GM18507 (cell line): ENCODE measurements at regions not wholly inside any gene's neighbourhood (a gene's known extent, or its start where the extent isn't known, plus 50 kb on each side); places are given as distances from the start of the nearest gene placed in this dataset.
"Not testable (repeated sequence)": the region's sequence is repeated elsewhere in the genome, so short reads cannot be mapped to it uniquely, and the experiment has no call there.

Experiments used
- DNase-seq: peaks from one replicate; pipeline ENCODE4 v3.0.0; 2011; ENCODE audit warnings: low read depth; ENCODE audit not compliant: insufficient read length; ENCODE audit errors: extremely low spot score
- FAIRE-seq: peaks from 2 replicates; lab custom pipeline; 2011; peaks lifted over from hg19 to GRCh38; lab: Jason Lieb, UNC

- not testable (repeated sequence) for DNase-seq, FAIRE-seq
These were observed 161.3 kb upstream of the GCFC2 start for GRCh38 chr2:75871762-75872614.

DNA sequence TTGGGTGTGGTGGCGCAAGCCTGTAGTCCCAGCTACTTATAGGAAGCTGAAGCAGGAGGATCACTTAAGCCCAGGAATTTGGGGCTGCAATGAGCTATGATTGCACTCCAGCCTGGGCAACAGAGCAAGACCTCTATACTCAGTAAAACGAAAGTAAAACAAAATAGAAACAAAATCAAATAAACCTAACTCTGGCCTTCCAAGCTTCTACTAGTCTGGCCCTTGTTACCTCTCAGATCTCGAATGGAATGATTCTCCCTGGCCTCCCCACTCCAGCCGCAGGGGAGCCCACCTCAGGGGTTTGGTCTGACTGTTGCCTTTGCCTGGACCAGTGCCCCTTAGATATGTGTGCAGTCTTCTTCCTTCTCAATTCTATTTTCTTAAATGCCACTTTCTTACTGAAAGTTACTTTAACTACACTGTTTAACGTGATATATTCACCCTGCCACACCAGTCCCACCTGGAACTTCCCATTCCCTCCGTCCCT is 160.0 kb upstream of the GCFC2 start:
- no peak for DNase-seq

GRCh38 chr2:75870133-75870532 is 159.4 kb upstream of the GCFC2 start:
- FAIRE-seq, result no peak

More for the DNA sequence above, 160.0 kb upstream of the GCFC2 start:
- no peak for FAIRE-seq

GRCh38 chr2:75865702-75866101 is 155.0 kb upstream of the GCFC2 start:
- no peak for DNase-seq
- no peak for FAIRE-seq

More at GRCh38 chr2:75870133-75870532, 159.4 kb upstream of the GCFC2 start:
- DNase-seq, result no peak

DNA sequence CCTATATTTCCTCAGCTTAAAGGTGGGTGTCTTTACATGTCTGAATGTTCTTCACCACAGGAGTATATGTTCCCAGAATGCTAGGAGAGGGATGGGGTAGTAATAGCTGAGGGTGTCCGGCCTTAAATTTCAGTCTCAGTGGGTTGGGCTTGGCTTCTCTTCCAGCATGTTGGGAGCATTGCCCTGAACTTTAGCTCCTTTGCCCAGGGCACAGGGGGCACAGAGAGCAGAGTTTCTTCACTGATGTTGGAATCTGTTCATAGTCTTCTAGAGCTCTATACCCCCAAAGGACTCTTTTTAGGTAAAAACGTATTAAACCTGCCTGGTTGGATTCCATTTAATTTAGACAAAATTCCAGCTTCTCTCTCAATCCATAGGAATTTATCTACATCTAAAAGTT is 154.4 kb upstream of the GCFC2 start:
- FAIRE-seq (no peak), DNase-seq (no peak)

GRCh38 chr2:75862547-75862946 is 151.8 kb upstream of the GCFC2 start:
- FAIRE-seq (no peak), DNase-seq (no peak)

DNA sequence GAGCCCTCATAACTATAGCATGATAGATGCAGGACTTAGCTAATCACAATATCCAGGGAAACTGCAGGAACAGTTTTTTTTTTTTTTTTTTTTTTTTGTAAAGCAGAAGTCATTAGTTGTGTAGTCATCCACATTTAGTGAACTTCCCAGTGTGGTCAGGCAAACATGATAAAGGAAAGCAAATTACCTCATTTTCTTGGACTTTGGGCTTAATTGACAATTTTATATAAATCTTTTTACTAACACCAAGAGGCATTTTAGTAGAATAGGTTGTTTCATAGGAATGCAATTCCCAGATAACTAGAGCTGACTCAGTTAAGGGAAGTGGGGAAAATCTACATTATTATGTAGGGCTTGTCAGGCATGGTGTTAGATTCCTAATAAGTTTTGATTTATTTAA is 142.7 kb upstream of the GCFC2 start:
- DNase-seq, result no peak
- no peak for FAIRE-seq

DNA sequence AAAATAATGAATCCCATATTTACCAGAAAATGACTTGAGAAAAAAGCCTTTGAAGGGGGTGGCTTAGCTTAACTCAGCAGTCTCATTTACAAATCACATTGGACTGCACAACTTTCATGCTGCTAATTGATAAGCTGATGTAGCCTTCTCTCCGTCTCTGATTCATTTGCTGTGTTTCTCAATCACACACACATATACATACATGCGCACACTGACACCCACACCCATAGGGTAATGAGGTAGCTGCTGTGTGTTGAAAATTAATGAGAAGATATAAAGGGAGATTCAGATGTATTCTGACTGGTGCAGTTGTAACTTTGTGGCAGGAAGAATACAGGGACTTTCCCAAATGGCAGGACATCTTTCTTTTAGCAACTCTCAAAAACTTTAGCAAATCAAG is 141.9 kb upstream of the GCFC2 start:
- no peak for DNase-seq
- FAIRE-seq, result no peak

DNA sequence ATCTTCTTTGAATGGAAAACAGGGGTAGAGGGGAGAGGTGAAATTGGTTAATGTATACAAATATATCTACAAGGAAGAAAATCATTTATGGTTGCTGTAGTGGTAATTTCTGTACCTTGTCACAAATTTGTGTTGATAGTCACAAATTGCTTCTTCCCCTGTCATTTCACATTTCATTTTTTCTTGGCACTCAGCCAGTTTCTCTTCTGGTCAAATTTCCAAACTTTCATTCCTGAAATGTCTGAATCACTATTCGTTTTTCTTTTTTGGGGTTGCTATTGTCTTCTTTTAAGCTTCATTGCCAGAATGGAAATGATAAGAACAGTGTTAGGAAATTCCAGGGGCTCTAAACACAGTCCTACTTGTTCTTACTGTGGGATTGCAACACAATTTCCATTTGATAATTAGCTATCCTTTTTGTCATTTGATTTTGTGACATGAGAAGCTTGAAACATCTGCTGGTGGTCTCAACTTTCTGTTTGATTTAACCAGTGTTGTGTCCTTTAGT is 136.0 kb upstream of the GCFC2 start:
- no peak for FAIRE-seq
- no peak for DNase-seq

- FAIRE-seq (no peak), DNase-seq (no peak)
These were observed 133.9 kb upstream of the GCFC2 start for GRCh38 chr2:75844651-75845050.

DNA sequence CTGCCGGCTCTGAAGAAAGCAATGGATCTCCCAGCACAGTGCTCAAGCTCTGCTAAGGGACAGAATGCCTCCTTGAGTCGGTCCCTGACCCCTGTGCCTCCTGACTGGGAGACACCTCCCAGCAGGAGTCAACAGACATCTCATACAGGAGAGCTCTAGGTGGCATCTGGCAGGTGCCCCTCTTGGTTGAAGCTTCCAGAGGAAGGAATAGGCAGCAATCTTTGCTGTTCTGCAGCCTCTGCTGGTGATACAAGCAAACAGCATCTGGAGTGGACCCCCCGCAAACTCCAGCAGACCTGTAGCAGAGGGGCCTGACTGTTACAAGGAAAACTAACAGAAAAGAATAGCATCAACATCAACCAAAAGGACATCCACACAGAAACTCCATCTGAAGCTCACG is 123.9 kb upstream of the GCFC2 start:
- DNase-seq, FAIRE-seq: not testable (repeated sequence)

DNA sequence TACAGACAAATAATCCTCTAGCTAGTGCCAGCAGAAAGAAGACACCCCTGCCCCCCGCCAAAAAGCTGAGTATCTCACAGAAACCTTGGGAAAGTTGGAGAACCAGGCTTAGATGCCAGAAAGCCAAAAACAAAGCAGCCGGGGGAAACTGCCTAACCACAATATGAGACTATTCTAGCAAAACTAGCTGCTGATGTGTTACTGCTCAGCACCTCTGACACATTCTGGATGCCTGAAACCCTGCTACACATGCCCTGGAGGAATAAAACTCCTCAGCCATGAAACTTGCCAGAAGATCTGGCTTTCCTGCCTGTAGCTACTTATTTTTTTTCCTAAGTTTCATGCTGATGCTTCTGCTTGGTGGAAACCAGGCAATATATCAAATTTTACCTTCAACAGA is 122.7 kb upstream of the GCFC2 start:
- DNase-seq (no peak), FAIRE-seq (no peak)

DNA sequence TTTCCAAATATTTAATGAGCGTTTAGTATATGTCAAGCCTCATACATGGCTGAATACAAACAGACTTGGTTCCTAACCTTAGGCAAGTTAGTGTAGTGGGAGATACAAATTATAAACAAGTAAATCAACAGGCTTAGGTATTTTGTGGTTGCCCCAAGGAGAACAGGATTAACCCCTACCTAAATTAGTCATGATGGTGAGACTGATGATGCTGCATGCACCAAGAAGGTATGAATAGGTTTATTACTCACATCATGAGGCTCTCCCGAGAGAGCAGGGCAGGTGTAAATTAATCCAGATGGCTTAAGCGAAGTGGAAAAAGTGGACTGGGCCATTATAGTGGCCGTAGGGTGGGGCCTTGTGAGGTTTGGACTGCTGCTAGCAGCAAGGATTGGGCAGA is 118.1 kb upstream of the GCFC2 start:
- DNase-seq (no peak), FAIRE-seq (no peak)

- not testable (repeated sequence) for DNase-seq, FAIRE-seq
These were observed 112.8 kb upstream of the GCFC2 start for GRCh38 chr2:75823515-75823914.

- FAIRE-seq, result no peak
These were observed 111.6 kb upstream of the GCFC2 start for GRCh38 chr2:75822336-75822735.

DNA sequence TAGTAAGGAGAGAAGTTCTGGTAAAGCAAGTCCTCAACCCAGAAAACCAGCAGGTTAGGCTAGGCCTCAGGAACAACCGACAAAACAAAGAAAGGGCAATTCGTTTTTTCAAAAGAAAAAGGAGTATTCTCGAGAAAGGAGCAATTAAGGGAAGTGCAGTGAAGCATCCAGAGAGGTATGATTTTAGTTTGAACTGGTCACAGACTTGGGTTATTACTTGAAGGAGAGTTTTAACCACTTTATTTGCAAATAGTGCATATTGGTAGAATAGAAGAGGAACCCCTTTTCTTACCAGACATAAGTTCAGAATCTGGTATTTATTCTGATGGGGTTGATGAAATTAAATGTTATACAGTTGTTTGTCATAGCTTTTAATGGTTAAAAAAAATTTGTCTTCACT is 110.0 kb upstream of the GCFC2 start:
- DNase-seq (no peak), FAIRE-seq (no peak)

More at GRCh38 chr2:75822336-75822735, 111.6 kb upstream of the GCFC2 start:
- DNase-seq, result no peak

DNA sequence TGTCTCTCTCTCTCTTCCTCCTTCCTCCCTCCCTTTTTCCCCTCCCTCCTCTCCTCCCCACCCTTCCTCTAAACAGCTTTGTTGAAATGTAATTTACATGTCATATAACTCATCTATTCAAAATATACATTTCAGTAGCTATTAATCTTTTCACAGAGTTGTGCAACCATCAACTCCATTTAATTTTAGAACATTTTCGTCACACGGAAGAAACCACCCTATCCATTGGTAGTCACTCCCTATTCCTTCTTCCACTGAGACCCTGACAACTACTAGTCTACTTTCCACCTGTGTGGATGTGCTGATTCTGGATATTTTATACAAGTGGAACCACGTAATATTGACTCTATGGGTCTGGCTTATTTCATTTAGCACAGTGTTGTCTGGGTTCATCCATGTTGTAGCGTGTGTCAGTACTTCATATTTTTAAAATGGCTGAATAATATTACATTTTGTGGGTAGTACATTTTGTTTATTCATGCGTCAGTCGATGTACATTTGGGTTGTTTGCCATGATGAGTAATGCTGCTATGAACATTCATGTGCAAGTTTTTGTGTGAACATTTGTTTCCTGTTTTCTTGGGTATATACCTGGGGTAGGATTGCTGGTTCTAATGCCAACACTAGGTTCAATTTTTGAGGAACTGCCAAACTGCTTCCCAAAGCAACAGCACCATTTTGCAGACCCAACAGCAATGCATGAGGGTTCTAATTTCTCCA is 100.1 kb upstream of the GCFC2 start:
- FAIRE-seq (no peak), DNase-seq (no peak)

- FAIRE-seq, result no peak
These were observed 98.2 kb upstream of the GCFC2 start for GRCh38 chr2:75808793-75809535.

DNA sequence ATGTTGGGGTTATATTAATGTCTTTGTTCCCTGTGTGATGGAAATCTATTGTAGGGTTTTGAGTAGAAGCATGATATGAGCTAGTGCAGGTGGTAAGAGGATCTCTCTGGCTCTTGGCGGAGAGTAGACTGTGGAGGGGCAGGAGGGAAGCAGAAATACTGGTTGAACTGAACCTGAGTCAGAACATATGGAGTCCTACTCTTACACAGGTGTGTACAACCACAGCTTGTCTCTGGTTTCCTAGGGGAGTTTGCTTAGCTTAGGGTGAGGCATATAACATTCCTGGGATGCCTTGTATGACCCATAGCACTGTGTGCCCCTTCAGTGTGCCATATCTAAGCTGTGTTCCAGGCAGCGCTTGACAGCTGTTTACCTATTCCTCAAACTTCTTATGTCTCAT is 97.3 kb upstream of the GCFC2 start:
- FAIRE-seq, result no peak
- DNase-seq, result no peak

More at GRCh38 chr2:75808793-75809535, 98.2 kb upstream of the GCFC2 start:
- DNase-seq, result no peak
